ENCODE measurements at regions not wholly inside any gene's neighbourhood (a gene's known extent, or its start where the extent isn't known, plus 50 kb on each side); places are given as distances from the start of the nearest gene placed in this dataset.

- DNase-seq = no peak
Measured at GRCh38 chr6:28741363-28741762, 182.4 kb downstream of the TRIM27 start.

- DNase-seq = no peak
Measured at GRCh38 chr6:28742668-28743270, 181.0 kb downstream of the TRIM27 start.

- no peak for DNase-seq
Measured at GRCh38 chr6:28743271-28743789, 180.5 kb downstream of the TRIM27 start.

- no peak for DNase-seq
Measured at GRCh38 chr6:28747083-28747630, 176.6 kb downstream of the TRIM27 start.

GRCh38 chr6:28747631-28748157, 176.1 kb downstream of the TRIM27 start:
- DNase-seq = peak; percentile 45

GRCh38 chr6:28748192-28748591, 175.6 kb downstream of the TRIM27 start:
- DNase-seq = no peak

GRCh38 chr6:28750926-28751458, 172.8 kb downstream of the TRIM27 start:
- DNase-seq = no peak

GRCh38 chr6:28751514-28751913, 172.3 kb downstream of the TRIM27 start:
- no peak for DNase-seq

- DNase-seq = no peak
Measured at GRCh38 chr6:28751963-28752350, 171.8 kb downstream of the TRIM27 start.

GRCh38 chr6:28757429-28758045, 166.2 kb downstream of the TRIM27 start:
- DNase-seq = peak; percentile 67

GRCh38 chr6:28758046-28758817, 165.6 kb downstream of the TRIM27 start:
- peak; percentile 80 for DNase-seq

GRCh38 chr6:28758818-28759235, 165.0 kb downstream of the TRIM27 start:
- DNase-seq = no peak

- no peak for DNase-seq
Measured at GRCh38 chr6:28764014-28764723, 159.6 kb downstream of the TRIM27 start.

GRCh38 chr6:28764761-28765282, 159.0 kb downstream of the TRIM27 start:
- no peak for DNase-seq

GRCh38 chr6:28765978-28766351, 157.8 kb downstream of the TRIM27 start:
- no peak for DNase-seq

- DNase-seq = no peak
Measured at GRCh38 chr6:28766426-28766825, 157.4 kb downstream of the TRIM27 start.

GRCh38 chr6:28767133-28767532, 156.7 kb downstream of the TRIM27 start:
- no peak for DNase-seq

- no peak for DNase-seq
Measured at GRCh38 chr6:28767691-28768090, 156.1 kb downstream of the TRIM27 start.

GRCh38 chr6:28768187-28768913, 155.4 kb downstream of the TRIM27 start:
- DNase-seq = no peak

- no peak for DNase-seq
Measured at GRCh38 chr6:28769626-28770402, 154.0 kb downstream of the TRIM27 start.

GRCh38 chr6:28770732-28771131, 153.1 kb downstream of the TRIM27 start:
- DNase-seq = no peak
